ENCODE measurements at regions not wholly inside any gene's neighbourhood (a gene's known extent, or its start where the extent isn't known, plus 50 kb on each side); places are given as distances from the start of the nearest gene placed in this dataset.
"Not testable (repeated sequence)": the region's sequence is repeated elsewhere in the genome, so short reads cannot be mapped to it uniquely, and the experiment has no call there.

- H3K36me3 ChIP-seq: no peaks in the 10 kb centered on the region
- no peak for DNase-seq
- H3K4me3 ChIP-seq: no peak overlapping the region
- no peak overlapping the region for H3K27ac ChIP-seq
- no peaks in the 10 kb centered on the region for H3K9me3 ChIP-seq
- H3K27me3 ChIP-seq: no peaks in the 10 kb centered on the region
- H3K4me1 ChIP-seq: no peaks in the 10 kb centered on the region
- no peak for TF ChIP-seq POLR2A (IDR thresholded peaks at IDR 0.05)
- TF ChIP-seq, protein P1, sequence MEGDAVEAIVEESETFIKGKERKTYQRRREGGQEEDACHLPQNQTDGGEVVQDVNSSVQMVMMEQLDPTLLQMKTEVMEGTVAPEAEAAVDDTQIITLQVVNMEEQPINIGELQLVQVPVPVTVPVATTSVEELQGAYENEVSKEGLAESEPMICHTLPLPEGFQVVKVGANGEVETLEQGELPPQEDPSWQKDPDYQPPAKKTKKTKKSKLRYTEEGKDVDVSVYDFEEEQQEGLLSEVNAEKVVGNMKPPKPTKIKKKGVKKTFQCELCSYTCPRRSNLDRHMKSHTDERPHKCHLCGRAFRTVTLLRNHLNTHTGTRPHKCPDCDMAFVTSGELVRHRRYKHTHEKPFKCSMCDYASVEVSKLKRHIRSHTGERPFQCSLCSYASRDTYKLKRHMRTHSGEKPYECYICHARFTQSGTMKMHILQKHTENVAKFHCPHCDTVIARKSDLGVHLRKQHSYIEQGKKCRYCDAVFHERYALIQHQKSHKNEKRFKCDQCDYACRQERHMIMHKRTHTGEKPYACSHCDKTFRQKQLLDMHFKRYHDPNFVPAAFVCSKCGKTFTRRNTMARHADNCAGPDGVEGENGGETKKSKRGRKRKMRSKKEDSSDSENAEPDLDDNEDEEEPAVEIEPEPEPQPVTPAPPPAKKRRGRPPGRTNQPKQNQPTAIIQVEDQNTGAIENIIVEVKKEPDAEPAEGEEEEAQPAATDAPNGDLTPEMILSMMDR (IDR thresholded peaks at IDR 0.05): no peak
Observed at GRCh38 chr14:44847526-44848309, 114.0 kb downstream of the KLHL28 start.

DNA sequence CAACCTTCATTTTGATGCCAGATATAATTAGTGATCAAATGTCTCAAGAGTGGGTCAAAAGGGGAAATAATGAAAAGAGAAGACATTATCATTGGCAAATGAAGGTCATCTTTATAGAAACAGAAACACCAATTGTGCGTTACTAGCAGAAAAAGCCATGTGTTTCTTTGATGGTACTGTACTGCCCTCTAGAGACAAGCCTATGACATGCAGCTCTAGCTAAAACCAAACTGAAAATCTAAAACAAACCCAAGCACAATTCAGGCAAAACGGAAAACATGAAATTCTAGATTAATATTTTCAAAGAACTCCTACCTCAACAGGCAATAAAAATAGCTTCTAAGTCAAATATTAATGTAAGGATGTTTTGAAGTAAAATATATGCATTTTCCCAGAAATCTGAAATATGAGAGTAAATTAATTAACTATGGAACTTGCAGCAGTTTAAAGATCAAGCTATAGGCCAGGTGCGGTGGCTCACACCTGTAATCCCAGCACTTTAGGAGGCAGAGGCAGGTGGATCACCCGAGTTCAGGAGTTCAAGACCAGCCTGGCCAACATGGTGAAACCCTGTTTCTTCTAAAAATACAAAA is 115.4 kb downstream of the KLHL28 start:
- no peak overlapping the region for H3K4me3 ChIP-seq
- DNase-seq: no peak
- TF ChIP-seq POLR2A (IDR thresholded peaks at IDR 0.05): no peak
- TF ChIP-seq, protein P1 (IDR thresholded peaks at IDR 0.05): peak in 5 of 6 experiments; percentile 16 to 76 (median 68)
- no peak overlapping the region for H3K27ac ChIP-seq
- no peaks in the 10 kb centered on the region for H3K27me3 ChIP-seq
- H3K4me1 ChIP-seq: no peaks in the 10 kb centered on the region
- H3K9me3 ChIP-seq: no peaks in the 10 kb centered on the region
- H3K36me3 ChIP-seq: no peaks in the 10 kb centered on the region

- H3K9me3 ChIP-seq, H3K27me3 ChIP-seq, H3K36me3 ChIP-seq, H3K27ac ChIP-seq, DNase-seq, H3K4me1 ChIP-seq, H3K4me3 ChIP-seq: not testable (repeated sequence)
Observed at GRCh38 chr14:44835928-44836327, 125.8 kb downstream of the KLHL28 start.

- no peak for DNase-seq
- Histone ChIP-seq H3K27ac (no peak overlapping the region), H3K36me3 (no peaks in the 10 kb centered on the region), H3K9me3 (no peaks in the 10 kb centered on the region), H3K4me3 (no peak overlapping the region), H3K27me3 (no peaks in the 10 kb centered on the region), H3K4me1 (no peaks in the 10 kb centered on the region)
- TF ChIP-seq, protein P1 (IDR thresholded peaks at IDR 0.05): no peak
- no peak for TF ChIP-seq POLR2A (IDR thresholded peaks at IDR 0.05)
Observed at GRCh38 chr14:44833376-44834060, 128.2 kb downstream of the KLHL28 start.

- DNase-seq: no peak
- H3K4me1 ChIP-seq: no peaks in the 10 kb centered on the region
- no peaks in the 10 kb centered on the region for H3K9me3 ChIP-seq
- no peaks in the 10 kb centered on the region for H3K36me3 ChIP-seq
- no peak overlapping the region for H3K27ac ChIP-seq
- H3K4me3 ChIP-seq: no peak overlapping the region
- H3K27me3 ChIP-seq: no peaks in the 10 kb centered on the region
- TF ChIP-seq POLR2A (IDR thresholded peaks at IDR 0.05): no peak
- TF ChIP-seq, protein P1 (IDR thresholded peaks at IDR 0.05): no peak
Observed at GRCh38 chr14:44830371-44830770, 131.4 kb downstream of the KLHL28 start.

- no peaks in the 10 kb centered on the region for H3K36me3 ChIP-seq
- H3K9me3 ChIP-seq: no peaks in the 10 kb centered on the region
- no peaks in the 10 kb centered on the region for H3K27me3 ChIP-seq
- TF ChIP-seq, protein P1 (IDR thresholded peaks at IDR 0.05): no peak
- TF ChIP-seq POLR2A (IDR thresholded peaks at IDR 0.05): no peak
- no peak overlapping the region for H3K4me3 ChIP-seq
- no peaks in the 10 kb centered on the region for H3K4me1 ChIP-seq
- no peak overlapping the region for H3K27ac ChIP-seq
- no peak for DNase-seq
Observed at GRCh38 chr14:44829021-44829420, 132.7 kb downstream of the KLHL28 start.

All from Peyer's patch (tissue), 4 donors.